ENCODE measurements at regions not wholly inside any gene's neighbourhood (a gene's known extent, or its start where the extent isn't known, plus 50 kb on each side); places are given as distances from the start of the nearest gene placed in this dataset.
"Not testable (repeated sequence)": the region's sequence is repeated elsewhere in the genome, so short reads cannot be mapped to it uniquely, and the experiment has no call there.

GRCh38 chr17:5864741-5865657 is 205.2 kb upstream of the WSCD1 start:
- DNase-seq (ENCODE audit: low read depth, low spot score): no peak

GRCh38 chr17:5866978-5867377 is 203.2 kb upstream of the WSCD1 start:
- no peak for DNase-seq (ENCODE audit: low read depth, low spot score)

GRCh38 chr17:5869041-5869745 is 201.0 kb upstream of the WSCD1 start:
- no peak for DNase-seq (ENCODE audit: low read depth, low spot score)

- no peak for DNase-seq (ENCODE audit: low read depth, low spot score)
Observed at GRCh38 chr17:5870231-5870953, 199.8 kb upstream of the WSCD1 start.

GRCh38 chr17:5871666-5872065 is 198.5 kb upstream of the WSCD1 start:
- DNase-seq (ENCODE audit: low read depth, low spot score): no peak

GRCh38 chr17:5872831-5873230 is 197.3 kb upstream of the WSCD1 start:
- DNase-seq (ENCODE audit: low read depth, low spot score): no peak

GRCh38 chr17:5873781-5874180 is 196.4 kb upstream of the WSCD1 start:
- DNase-seq (ENCODE audit: low read depth, low spot score): no peak

GRCh38 chr17:5874486-5874885 is 195.7 kb upstream of the WSCD1 start:
- DNase-seq (ENCODE audit: low read depth, low spot score): no peak

GRCh38 chr17:5877366-5877765 is 192.8 kb upstream of the WSCD1 start:
- no peak for DNase-seq (ENCODE audit: low read depth, low spot score)

- no peak for DNase-seq (ENCODE audit: low read depth, low spot score)
Observed at GRCh38 chr17:5877948-5878347, 192.2 kb upstream of the WSCD1 start.

GRCh38 chr17:5881849-5882248 is 188.3 kb upstream of the WSCD1 start:
- no peak for DNase-seq (ENCODE audit: low read depth, low spot score)

GRCh38 chr17:5883775-5884665 is 186.2 kb upstream of the WSCD1 start:
- DNase-seq (ENCODE audit: low read depth, low spot score): no peak

- no peak for DNase-seq (ENCODE audit: low read depth, low spot score)
Observed at GRCh38 chr17:5885336-5885735, 184.8 kb upstream of the WSCD1 start.

GRCh38 chr17:5888811-5889210 is 181.4 kb upstream of the WSCD1 start:
- DNase-seq (ENCODE audit: low read depth, low spot score): no peak

- no peak for DNase-seq (ENCODE audit: low read depth, low spot score)
Observed at GRCh38 chr17:5892921-5893675, 177.1 kb upstream of the WSCD1 start.

- no peak for DNase-seq (ENCODE audit: low read depth, low spot score)
Observed at GRCh38 chr17:5893741-5894140, 176.4 kb upstream of the WSCD1 start.

GRCh38 chr17:5895276-5895675 is 174.9 kb upstream of the WSCD1 start:
- no peak for DNase-seq (ENCODE audit: low read depth, low spot score)

GRCh38 chr17:5896215-5896614 is 174.0 kb upstream of the WSCD1 start:
- no peak for DNase-seq (ENCODE audit: low read depth, low spot score)

GRCh38 chr17:5897275-5897911 is 172.8 kb upstream of the WSCD1 start:
- DNase-seq (ENCODE audit: low read depth, low spot score): no peak

GRCh38 chr17:5897981-5898380 is 172.2 kb upstream of the WSCD1 start:
- not testable (repeated sequence) for DNase-seq (ENCODE audit: low read depth, low spot score)
